ENCODE measurements at regions not wholly inside any gene's neighbourhood (a gene's known extent, or its start where the extent isn't known, plus 50 kb on each side); places are given as distances from the start of the nearest gene placed in this dataset.

GRCh38 chr1:37238364-37239224 is 204.3 kb upstream of the GRIK3 start:
- TF ChIP-seq EZH2 (IDR thresholded peaks at IDR 0.05) (no peak), POLR2AphosphoS5 (IDR thresholded peaks at IDR 0.05; ENCODE audit: borderline replicate concordance, low read depth, low read length) (no peak)
